AG09319 (cell line): ENCODE measurements at regions not wholly inside any gene's neighbourhood (a gene's known extent, or its start where the extent isn't known, plus 50 kb on each side); places are given as distances from the start of the nearest gene placed in this dataset.

Source experiments
- DNase-seq: peaks from one replicate; pipeline ENCODE4 v3.0.0-alpha.2; 2010; ENCODE audit warnings: low read depth; ENCODE audit errors: extremely low read depth
- TF ChIP-seq, protein P1 (sequence below): IDR thresholded peaks from 2 replicates; pipeline ENCODE4 v1.5.1; 2011; ENCODE audit warnings: low read depth, mild to moderate bottlenecking, inconsistent platforms, low read length, moderate library complexity

DNA sequence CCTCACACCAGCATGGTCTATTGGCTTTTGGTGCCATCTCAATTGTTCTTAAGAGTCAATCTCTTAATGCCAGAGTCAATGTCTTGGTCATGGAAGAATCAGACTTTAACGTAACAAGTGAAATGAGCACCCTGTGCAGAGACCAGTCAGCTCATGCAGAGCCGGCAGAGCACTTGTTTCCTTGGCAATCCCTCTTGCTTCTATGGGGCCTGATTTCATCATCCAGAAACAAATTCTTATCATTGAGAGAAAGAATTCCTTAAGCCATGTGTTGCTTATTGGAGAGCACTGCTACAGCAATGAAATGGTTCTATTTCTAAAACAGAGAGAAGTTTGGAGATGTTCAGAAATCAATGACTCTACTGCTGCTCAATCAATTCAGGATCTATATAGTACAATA lies 212.8 kb downstream of the IPMK start:
- TF ChIP-seq, protein P1, sequence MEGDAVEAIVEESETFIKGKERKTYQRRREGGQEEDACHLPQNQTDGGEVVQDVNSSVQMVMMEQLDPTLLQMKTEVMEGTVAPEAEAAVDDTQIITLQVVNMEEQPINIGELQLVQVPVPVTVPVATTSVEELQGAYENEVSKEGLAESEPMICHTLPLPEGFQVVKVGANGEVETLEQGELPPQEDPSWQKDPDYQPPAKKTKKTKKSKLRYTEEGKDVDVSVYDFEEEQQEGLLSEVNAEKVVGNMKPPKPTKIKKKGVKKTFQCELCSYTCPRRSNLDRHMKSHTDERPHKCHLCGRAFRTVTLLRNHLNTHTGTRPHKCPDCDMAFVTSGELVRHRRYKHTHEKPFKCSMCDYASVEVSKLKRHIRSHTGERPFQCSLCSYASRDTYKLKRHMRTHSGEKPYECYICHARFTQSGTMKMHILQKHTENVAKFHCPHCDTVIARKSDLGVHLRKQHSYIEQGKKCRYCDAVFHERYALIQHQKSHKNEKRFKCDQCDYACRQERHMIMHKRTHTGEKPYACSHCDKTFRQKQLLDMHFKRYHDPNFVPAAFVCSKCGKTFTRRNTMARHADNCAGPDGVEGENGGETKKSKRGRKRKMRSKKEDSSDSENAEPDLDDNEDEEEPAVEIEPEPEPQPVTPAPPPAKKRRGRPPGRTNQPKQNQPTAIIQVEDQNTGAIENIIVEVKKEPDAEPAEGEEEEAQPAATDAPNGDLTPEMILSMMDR = no peak
- no peak for DNase-seq

DNA sequence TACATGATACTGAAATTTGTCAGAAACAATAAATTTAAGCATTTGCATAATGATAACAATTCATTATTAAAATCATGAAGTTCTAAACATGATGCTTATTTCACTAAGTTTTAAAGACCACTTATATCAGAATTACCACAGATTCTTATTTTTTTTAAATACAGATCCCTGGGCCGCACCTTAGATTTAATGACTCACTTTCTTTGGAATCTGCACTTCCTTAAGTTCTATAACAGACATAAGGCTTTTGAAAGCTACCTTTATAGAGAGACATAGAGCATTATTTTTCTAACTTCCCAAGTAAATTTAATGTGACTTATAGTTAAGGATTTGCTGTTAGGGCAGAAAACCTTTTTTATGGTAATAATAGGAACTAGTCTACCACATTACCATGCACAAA lies 214.9 kb downstream of the IPMK start:
- TF ChIP-seq, protein P1 = no peak
- DNase-seq = no peak

DNA sequence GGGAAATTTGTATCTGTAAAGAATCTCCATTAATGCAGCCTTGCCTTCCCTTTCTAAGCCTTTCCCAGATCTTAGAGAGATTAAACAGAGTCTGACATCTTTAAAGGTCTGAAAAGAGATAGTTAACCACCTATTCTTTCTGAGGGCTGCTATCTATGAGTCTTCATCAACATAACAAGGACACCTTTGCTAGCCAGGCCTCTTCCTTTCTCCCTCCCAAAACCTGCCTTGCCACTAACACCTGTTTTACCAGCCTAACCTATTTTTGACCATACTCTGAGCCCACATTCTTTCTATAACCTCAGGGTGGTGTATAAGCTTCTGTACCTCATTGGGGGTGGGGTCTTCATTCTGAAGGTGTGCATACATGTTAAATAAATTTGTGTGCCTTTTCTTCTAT lies 217.1 kb downstream of the IPMK start:
- TF ChIP-seq, protein P1 = no peak
- DNase-seq = no peak

DNA sequence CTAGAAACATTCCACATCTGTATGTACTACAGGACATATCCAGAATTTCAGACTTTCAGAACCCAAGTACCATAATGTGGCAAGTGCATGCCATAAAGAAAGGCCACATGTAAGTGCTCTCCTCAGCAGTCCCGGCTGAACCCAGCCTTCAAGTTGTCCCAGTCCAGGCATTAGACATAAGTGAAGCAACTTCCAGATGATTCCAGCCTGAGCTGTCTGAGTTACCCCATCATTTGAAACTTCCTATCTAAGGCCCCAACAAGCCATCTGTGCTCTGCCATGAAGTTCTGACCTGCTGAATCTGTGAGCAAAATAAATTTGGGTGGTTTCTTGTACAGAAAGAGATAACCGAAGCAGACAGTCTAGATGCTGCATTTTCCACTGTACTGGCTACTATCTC lies 218.8 kb downstream of the IPMK start:
- TF ChIP-seq, protein P1 = no peak

DNA sequence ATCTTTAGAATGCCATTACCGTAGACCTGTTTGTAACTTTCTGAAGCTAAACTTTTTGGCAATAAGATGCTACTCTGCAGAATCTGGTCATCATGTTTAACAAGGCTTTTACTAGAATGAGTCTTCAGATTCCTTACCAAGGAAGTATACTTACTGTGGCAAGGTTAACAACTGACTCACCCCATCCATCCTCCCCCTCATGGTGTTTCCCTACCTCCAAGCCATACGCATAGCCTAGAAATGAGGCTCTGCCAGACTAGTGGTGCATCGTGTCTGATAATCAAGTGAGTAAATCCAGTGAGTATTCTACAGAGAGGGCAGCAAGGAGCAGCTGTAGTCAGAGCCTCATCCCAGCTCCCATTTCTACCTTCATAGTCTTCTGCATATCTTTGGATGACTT lies 223.6 kb downstream of the IPMK start:
- DNase-seq = no peak
- TF ChIP-seq, protein P1 = no peak

More for the DNA sequence above, 218.8 kb downstream of the IPMK start:
- DNase-seq = no peak

DNA sequence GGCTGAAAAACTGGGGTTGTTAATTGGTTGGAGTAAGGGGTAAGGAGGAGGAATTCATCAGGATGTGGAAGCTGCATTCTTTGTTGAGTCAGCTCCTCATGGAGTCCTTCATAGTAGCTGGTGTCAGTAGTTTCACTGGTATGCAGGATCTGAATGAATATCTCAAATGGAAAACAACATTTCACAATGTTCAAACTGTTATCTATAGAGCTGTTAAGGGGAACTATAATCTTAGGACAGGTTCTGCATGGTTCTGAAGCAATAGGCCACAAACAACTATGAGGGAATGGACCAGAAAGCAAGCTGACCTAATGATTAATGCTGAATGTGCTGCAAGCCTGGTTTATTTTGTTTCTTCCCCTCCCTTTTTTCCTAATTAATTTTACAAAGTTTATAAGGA lies 225.8 kb downstream of the IPMK start:
- TF ChIP-seq, protein P1 = no peak
- no peak for DNase-seq

DNA sequence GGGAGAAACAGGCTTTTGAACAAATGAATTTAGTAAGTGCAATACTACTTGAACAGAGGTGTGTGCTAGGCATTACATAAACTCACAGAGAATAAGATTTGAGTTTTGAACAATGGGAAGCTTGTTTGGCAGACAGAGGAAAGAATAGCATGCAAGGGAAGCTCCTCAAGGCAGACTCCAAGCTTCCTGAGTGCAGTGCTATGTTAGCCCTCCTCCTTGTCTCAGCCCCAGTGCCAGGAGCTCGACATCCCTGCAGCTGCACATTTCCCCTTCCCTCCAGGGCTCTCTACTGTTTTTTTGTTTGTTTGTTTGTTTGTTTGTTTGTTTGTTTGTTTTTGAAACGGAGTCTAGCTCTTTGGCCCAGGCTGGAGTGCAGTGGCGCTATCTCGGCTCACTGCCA lies 237.5 kb downstream of the IPMK start:
- TF ChIP-seq, protein P1 = no peak
- DNase-seq = no peak
